ENCODE measurements at regions not wholly inside any gene's neighbourhood (a gene's known extent, or its start where the extent isn't known, plus 50 kb on each side); places are given as distances from the start of the nearest gene placed in this dataset.

GRCh38 chr4:117225471-117225870 lies 140.1 kb upstream of the TRAM1L1 start:
- POLR2A ChIA-PET, result interaction anchor here (0.6 to 0.8 kb wide), 2 partner anchors 9 to 286 kb away, joined by 3 to 4 read pairs; no protein-coding TSS in a partner anchor

GRCh38 chr4:117227925-117228324 lies 142.5 kb upstream of the TRAM1L1 start:
- Histone ChIP-seq H3K4me2 (ENCODE audit: low read length) (no peak overlapping the region), H3K9me2 (ENCODE audit: insufficient read depth, low read length) (no peaks in the 10 kb centered on the region), H3K36me3 (ENCODE audit: insufficient read depth, low read length) (no peaks in the 10 kb centered on the region), H3K27ac (ENCODE audit: low read depth, low read length, poor library complexity, severe bottlenecking) (no peak overlapping the region), H3K9me3 (ENCODE audit: low read length) (no peaks in the 10 kb centered on the region), H2AFZ (ENCODE audit: low read length) (no peak overlapping the region), H3K4me1 (ENCODE audit: insufficient read depth, low read length, poor library complexity, severe bottlenecking) (no peaks in the 10 kb centered on the region), H3K4me3 (ENCODE audit: low read depth, low read length, poor library complexity, severe bottlenecking) (no peak overlapping the region), H3K79me2 (ENCODE audit: insufficient read depth, low read depth, low read length) (no peaks in the 10 kb centered on the region), H4K20me1 (ENCODE audit: insufficient read depth, low read length) (no peaks in the 10 kb centered on the region)
- DNase-seq (ENCODE audit: low spot score), result no peak
- BruUV-seq (replicated peaks), result no TSS peak
- ChIA-PET CTCF (ENCODE audit: unreplicated experiment) (no interaction called here), POLR2A (interaction anchor here (0.7 kb wide), 1 partner anchor 136 kb away, joined by 3 read pairs; no protein-coding TSS in a partner anchor)
- intact Hi-C loops (cut with micrococcal nuclease; ENCODE audit: unreplicated experiment), result no loop called here
- no peak for TF ChIP-seq CTCF (conservative IDR thresholded peaks at IDR 0.05; ENCODE audit: low read length)
- TF ChIP-seq EZH2phosphoT487 (IDR thresholded peaks at IDR 0.05; ENCODE audit: borderline replicate concordance, low read depth, low read length), result no peak

More at GRCh38 chr4:117225471-117225870, 140.1 kb upstream of the TRAM1L1 start:
- no peaks in the 10 kb centered on the region for H3K79me2 ChIP-seq (ENCODE audit: insufficient read depth, low read depth, low read length)
- TF ChIP-seq EZH2phosphoT487 (IDR thresholded peaks at IDR 0.05; ENCODE audit: borderline replicate concordance, low read depth, low read length) (no peak), CTCF (conservative IDR thresholded peaks at IDR 0.05; ENCODE audit: low read length) (no peak)
- intact Hi-C loops (cut with micrococcal nuclease; ENCODE audit: unreplicated experiment), result no loop called here
- H3K9me2 ChIP-seq (ENCODE audit: insufficient read depth, low read length), result no peaks in the 10 kb centered on the region
- no peaks in the 10 kb centered on the region for H3K4me1 ChIP-seq (ENCODE audit: insufficient read depth, low read length, poor library complexity, severe bottlenecking)
- CTCF ChIA-PET (ENCODE audit: unreplicated experiment), result no interaction called here
- no peaks in the 10 kb centered on the region for H3K36me3 ChIP-seq (ENCODE audit: insufficient read depth, low read length)
- H2AFZ ChIP-seq (ENCODE audit: low read length), result no peak overlapping the region
- H4K20me1 ChIP-seq (ENCODE audit: insufficient read depth, low read length), result no peaks in the 10 kb centered on the region
- no peak overlapping the region for H3K4me3 ChIP-seq (ENCODE audit: low read depth, low read length, poor library complexity, severe bottlenecking)
- no peak overlapping the region for H3K27ac ChIP-seq (ENCODE audit: low read depth, low read length, poor library complexity, severe bottlenecking)
- BruUV-seq (replicated peaks), result no TSS peak
- H3K9me3 ChIP-seq (ENCODE audit: low read length), result no peaks in the 10 kb centered on the region
- no peak for DNase-seq (ENCODE audit: low spot score)
- H3K4me2 ChIP-seq (ENCODE audit: low read length), result no peak overlapping the region

- intact Hi-C loops (cut with micrococcal nuclease; ENCODE audit: unreplicated experiment), result no loop called here
- no TSS peak for BruUV-seq (replicated peaks)
- H3K9me2 ChIP-seq (ENCODE audit: insufficient read depth, low read length), result no peaks in the 10 kb centered on the region
- CTCF ChIA-PET (ENCODE audit: unreplicated experiment), result no interaction called here
- POLR2A ChIA-PET, result no interaction called here
- H3K79me2 ChIP-seq (ENCODE audit: insufficient read depth, low read depth, low read length), result no peaks in the 10 kb centered on the region
- DNase-seq (ENCODE audit: low spot score), result no peak
- H2AFZ ChIP-seq (ENCODE audit: low read length), result no peak overlapping the region
- H3K4me3 ChIP-seq (ENCODE audit: low read depth, low read length, poor library complexity, severe bottlenecking), result no peak overlapping the region
- H3K9me3 ChIP-seq (ENCODE audit: low read length), result no peaks in the 10 kb centered on the region
- H3K4me1 ChIP-seq (ENCODE audit: insufficient read depth, low read length, poor library complexity, severe bottlenecking), result no peaks in the 10 kb centered on the region
- H4K20me1 ChIP-seq (ENCODE audit: insufficient read depth, low read length), result no peaks in the 10 kb centered on the region
- no peak overlapping the region for H3K27ac ChIP-seq (ENCODE audit: low read depth, low read length, poor library complexity, severe bottlenecking)
- TF ChIP-seq CTCF (conservative IDR thresholded peaks at IDR 0.05; ENCODE audit: low read length) (no peak), EZH2phosphoT487 (IDR thresholded peaks at IDR 0.05; ENCODE audit: borderline replicate concordance, low read depth, low read length) (no peak)
- no peak overlapping the region for H3K4me2 ChIP-seq (ENCODE audit: low read length)
- no peaks in the 10 kb centered on the region for H3K36me3 ChIP-seq (ENCODE audit: insufficient read depth, low read length)
Observed at GRCh38 chr4:117239434-117239833, 154.1 kb upstream of the TRAM1L1 start.
